HEK293 (cell line): ENCODE measurements at regions not wholly inside any gene's neighbourhood (a gene's known extent, or its start where the extent isn't known, plus 50 kb on each side); places are given as distances from the start of the nearest gene placed in this dataset.

Experiments
- CTCF ChIA-PET: fragments of 350-600 bp; formaldehyde crosslinking; extraction: SDS; loops from one replicate; lab custom pipeline; 2021; ENCODE audit warnings: antibody characterized with exemption; lab: Yijun Ruan, JAX
- POLR2A ChIA-PET: fragments of 300-600 bp; formaldehyde crosslinking; extraction: SDS; loops from one replicate; lab custom pipeline; 2020; ENCODE audit warnings: antibody characterized with exemption, inconsistent platforms; lab: Yijun Ruan, JAX
- H3K27ac ChIP-seq: fragments of 200-500 bp; sonication (Bioruptor generic); 2 replicates; pipeline ENCODE4 v1.5.1; 2014; ENCODE audit warnings: low read depth, low read length, control low read depth, inconsistent platforms; ENCODE audit errors: extremely low read depth
- H3K36me3 ChIP-seq, 2 experiments: fragments of 200-500 bp in 1 of 2; sonication (Bioruptor generic) in 1 of 2; 1 replicate in 1 of 2; 2 replicates in 1 of 2; pipeline ENCODE4 v1.5.1; 2014 to 2017; ENCODE audit warnings: inconsistent platforms in 2 of 2, low read length in 2 of 2; ENCODE audit not compliant: control insufficient read depth in 2 of 2, insufficient read depth in 1 of 2
- H3K4me1 ChIP-seq: fragments of 200-500 bp; sonication (Bioruptor generic); 2 replicates; pipeline ENCODE4 v1.5.1; 2014; ENCODE audit warnings: mild to moderate bottlenecking, low read length, inconsistent platforms; ENCODE audit not compliant: control insufficient read depth, insufficient read depth
- H3K4me3 ChIP-seq: 2 replicates; pipeline ENCODE4 v1.5.1; 2011; ENCODE audit warnings: low read depth, mild to moderate bottlenecking, control low read depth, low read length, moderate library complexity
- H3K9me3 ChIP-seq: fragments of 200-500 bp; sonication (Bioruptor generic); 2 replicates; pipeline ENCODE4 v1.5.1; 2014; ENCODE audit warnings: low read depth, low read length, inconsistent platforms; ENCODE audit not compliant: control insufficient read depth, insufficient read depth
- EGR2 ChIP-seq: fragments of 450-650 bp; formaldehyde crosslinking; IDR thresholded peaks from 2 replicates; pipeline ENCODE4 v1.5.1; 2016; ENCODE audit warnings: low read depth, missing biosample characterization, missing genetic modification characterization
- GLIS1 ChIP-seq: fragments of 450-650 bp; formaldehyde crosslinking; IDR thresholded peaks from 2 replicates; pipeline ENCODE4 v1.5.1; 2016; ENCODE audit warnings: missing biosample characterization, missing genetic modification characterization
- OVOL3 ChIP-seq: fragments of 450-650 bp; formaldehyde crosslinking; IDR thresholded peaks from 2 replicates; pipeline ENCODE4 v1.5.1; 2016; ENCODE audit warnings: missing biosample characterization, missing genetic modification characterization
- TCF7L2 ChIP-seq: IDR thresholded peaks from 2 replicates; pipeline ENCODE4 v1.6.1; 2011; ENCODE audit warnings: low read depth, mild to moderate bottlenecking, inconsistent platforms, low read length, moderate library complexity, borderline replicate concordance
- ZBTB49 ChIP-seq: fragments of 450-650 bp; formaldehyde crosslinking; IDR thresholded peaks from 2 replicates; pipeline ENCODE4 v1.5.1; 2016; ENCODE audit warnings: missing biosample characterization, missing genetic modification characterization, low read depth
- ZFP37 ChIP-seq: fragments of 450-650 bp; formaldehyde crosslinking; IDR thresholded peaks from 2 replicates; pipeline ENCODE4 v1.5.1; 2016; ENCODE audit warnings: missing biosample characterization, missing genetic modification characterization
- ZIC2 ChIP-seq: fragments of 450-650 bp; formaldehyde crosslinking; IDR thresholded peaks from 2 replicates; pipeline ENCODE4 v1.5.1; 2016; ENCODE audit warnings: missing biosample characterization, missing genetic modification characterization
- ZNF112 ChIP-seq: fragments of 450-650 bp; formaldehyde crosslinking; IDR thresholded peaks from 2 replicates; pipeline ENCODE4 v1.5.0; 2017; ENCODE audit warnings: missing biosample characterization, missing genetic modification characterization
- ZNF114 ChIP-seq: fragments of 450-650 bp; formaldehyde crosslinking; IDR thresholded peaks from 2 replicates; pipeline ENCODE4 v1.5.0; 2017; ENCODE audit warnings: missing biosample characterization, missing genetic modification characterization
- ZNF121 ChIP-seq: fragments of 450-650 bp; formaldehyde crosslinking; IDR thresholded peaks from 2 replicates; pipeline ENCODE4 v1.5.1; 2016; ENCODE audit warnings: missing biosample characterization, missing genetic modification characterization
- ZNF18 ChIP-seq: fragments of 450-650 bp; formaldehyde crosslinking; IDR thresholded peaks from 2 replicates; pipeline ENCODE4 v1.5.1; 2016; ENCODE audit warnings: missing biosample characterization, missing genetic modification characterization
- ZNF184 ChIP-seq: fragments of 450-650 bp; IDR thresholded peaks from 2 replicates; pipeline ENCODE4 v1.5.1; 2018; ENCODE audit warnings: missing biosample characterization, mild to moderate bottlenecking, missing genetic modification characterization
- ZNF211 ChIP-seq: fragments of 450-650 bp; formaldehyde crosslinking; IDR thresholded peaks from 2 replicates; pipeline ENCODE4 v1.5.1; 2016; ENCODE audit warnings: low read depth, missing biosample characterization, missing genetic modification characterization
- ZNF223 ChIP-seq: fragments of 450-650 bp; formaldehyde crosslinking; IDR thresholded peaks from 2 replicates; pipeline ENCODE4 v1.5.1; 2016; ENCODE audit warnings: missing biosample characterization, missing genetic modification characterization
- ZNF311 ChIP-seq: fragments of 450-650 bp; formaldehyde crosslinking; IDR thresholded peaks from 2 replicates; pipeline ENCODE4 v1.5.1; 2017; ENCODE audit warnings: missing biosample characterization, missing genetic modification characterization, borderline replicate concordance
- ZNF366 ChIP-seq: fragments of 450-650 bp; formaldehyde crosslinking; conservative IDR thresholded peaks from 2 replicates; pipeline ENCODE4 v1.5.1; 2016; ENCODE audit warnings: missing biosample characterization, missing genetic modification characterization
- ZNF449 ChIP-seq: fragments of 450-650 bp; formaldehyde crosslinking; IDR thresholded peaks from 2 replicates; pipeline ENCODE4 v1.5.1; 2017; ENCODE audit warnings: missing biosample characterization, mild to moderate bottlenecking, missing genetic modification characterization, moderate library complexity
- ZNF473 ChIP-seq: fragments of 450-650 bp; formaldehyde crosslinking; IDR thresholded peaks from 2 replicates; pipeline ENCODE4 v1.5.1; 2017; ENCODE audit warnings: missing biosample characterization, missing genetic modification characterization
- ZNF48 ChIP-seq: fragments of 450-650 bp; formaldehyde crosslinking; IDR thresholded peaks from 2 replicates; pipeline ENCODE4 v1.5.1; 2016; ENCODE audit warnings: missing biosample characterization, missing genetic modification characterization
- ZNF548 ChIP-seq: fragments of 450-650 bp; formaldehyde crosslinking; IDR thresholded peaks from 2 replicates; pipeline ENCODE4 v1.5.1; 2016; ENCODE audit warnings: missing biosample characterization, missing genetic modification characterization
- ZNF639 ChIP-seq: fragments of 450-650 bp; formaldehyde crosslinking; IDR thresholded peaks from 2 replicates; pipeline ENCODE4 v1.5.1; 2016; ENCODE audit warnings: missing biosample characterization, missing genetic modification characterization
- ZNF791 ChIP-seq: fragments of 450-650 bp; formaldehyde crosslinking; IDR thresholded peaks from 2 replicates; pipeline ENCODE4 v1.5.1; 2016; ENCODE audit warnings: missing biosample characterization, missing genetic modification characterization
- ZSCAN18 ChIP-seq: fragments of 450-650 bp; formaldehyde crosslinking; IDR thresholded peaks from 2 replicates; pipeline ENCODE4 v1.5.1; 2016; ENCODE audit warnings: missing biosample characterization, missing genetic modification characterization
- ZSCAN5A ChIP-seq: fragments of 450-650 bp; formaldehyde crosslinking; IDR thresholded peaks from 2 replicates; pipeline ENCODE4 v1.5.1; 2016; ENCODE audit warnings: missing biosample characterization, missing genetic modification characterization

- CTCF ChIA-PET: no interaction called here
Measured at GRCh38 chr3:72535772-72536171, 312.5 kb downstream of the SHQ1 start.

GRCh38 chr3:72533591-72534473 lies 314.4 kb downstream of the SHQ1 start:
- no peak overlapping the region for H3K4me3 ChIP-seq
- no peaks in the 10 kb centered on the region for H3K4me1 ChIP-seq
- H3K27ac ChIP-seq: no peak overlapping the region
- H3K36me3 ChIP-seq: no peaks in the 10 kb centered on the region
- ChIA-PET CTCF (no interaction called here), POLR2A (no interaction called here)
- H3K9me3 ChIP-seq: no peaks in the 10 kb centered on the region
- TF ChIP-seq ZNF18 (no peak), ZSCAN18 (tag by site-specific recombination) (no peak), EGR2 (tag by site-specific recombination) (no peak), ZNF791 (tag by site-specific recombination) (no peak), ZFP37 (tag by site-specific recombination) (no peak), ZBTB49 (no peak)

More at GRCh38 chr3:72535772-72536171, 312.5 kb downstream of the SHQ1 start:
- H3K9me3 ChIP-seq: no peaks in the 10 kb centered on the region
- H3K4me3 ChIP-seq: no peak overlapping the region
- H3K36me3 ChIP-seq: no peaks in the 10 kb centered on the region
- no peaks in the 10 kb centered on the region for H3K4me1 ChIP-seq
- POLR2A ChIA-PET: no interaction called here
- TF ChIP-seq ZIC2 (tag by site-specific recombination) (no peak), TCF7L2 (no peak), ZNF366 (tag by site-specific recombination) (no peak), ZNF114 (tag by site-specific recombination) (no peak), OVOL3 (tag by site-specific recombination) (no peak), ZNF548 (tag by site-specific recombination) (no peak), ZNF449 (tag by site-specific recombination) (no peak), ZNF184 (tag by site-specific recombination) (no peak), ZNF112 (no peak), ZSCAN5A (tag by site-specific recombination) (no peak), GLIS1 (tag by site-specific recombination) (no peak), ZNF639 (tag by site-specific recombination) (no peak), ZNF121 (tag by site-specific recombination) (no peak), ZNF311 (no peak), ZNF48 (tag by site-specific recombination) (no peak), ZNF473 (tag by site-specific recombination) (no peak), ZNF223 (tag by site-specific recombination) (no peak), ZNF211 (no peak)
- H3K27ac ChIP-seq: no peak overlapping the region
